GM18507 (cell line): ENCODE measurements at regions not wholly inside any gene's neighbourhood (a gene's known extent, or its start where the extent isn't known, plus 50 kb on each side); places are given as distances from the start of the nearest gene placed in this dataset.

ENCODE experiments used
- DNase-seq: peaks from one replicate; pipeline ENCODE4 v3.0.0; 2011; ENCODE audit warnings: low read depth; ENCODE audit not compliant: insufficient read length; ENCODE audit errors: extremely low spot score
- FAIRE-seq: peaks from 2 replicates; lab custom pipeline; 2011; peaks lifted over from hg19 to GRCh38; lab: Jason Lieb, UNC

DNA sequence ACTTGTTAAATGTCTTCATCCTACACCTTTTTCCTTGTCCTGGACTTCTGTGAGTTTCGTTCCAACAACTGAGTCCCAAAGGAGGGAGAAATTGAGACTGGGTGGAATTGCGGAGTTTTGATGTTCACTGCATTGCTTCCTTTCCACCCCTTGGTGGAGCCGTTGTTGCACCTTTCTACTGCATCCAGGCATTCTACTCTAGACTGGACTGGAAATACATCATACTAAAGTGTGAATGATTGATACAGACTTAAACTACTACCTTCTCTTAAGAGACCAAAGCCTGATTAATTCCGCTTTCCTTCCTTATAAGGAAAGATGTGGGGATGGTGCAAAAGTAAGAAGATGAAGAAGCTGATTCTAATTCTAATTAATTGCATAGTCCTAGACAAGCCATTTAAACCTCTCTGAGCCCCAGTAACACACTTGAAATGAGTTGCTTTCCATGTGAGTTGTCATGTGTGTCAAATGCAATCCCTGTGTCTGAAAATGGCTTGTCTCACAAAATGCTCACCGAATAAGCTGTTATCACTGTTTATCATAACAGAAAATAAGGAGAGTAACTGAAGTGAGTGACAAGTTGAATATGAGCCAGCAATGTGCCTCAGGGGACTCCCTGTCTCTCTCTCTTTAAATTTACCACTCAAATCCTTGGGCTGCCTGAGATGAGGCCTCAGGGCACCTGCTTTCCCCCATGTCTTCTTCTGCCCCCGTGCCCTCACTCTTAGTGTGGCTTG is 338.3 kb upstream of the CHD6 start:
- FAIRE-seq (no peak), DNase-seq (no peak)

DNA sequence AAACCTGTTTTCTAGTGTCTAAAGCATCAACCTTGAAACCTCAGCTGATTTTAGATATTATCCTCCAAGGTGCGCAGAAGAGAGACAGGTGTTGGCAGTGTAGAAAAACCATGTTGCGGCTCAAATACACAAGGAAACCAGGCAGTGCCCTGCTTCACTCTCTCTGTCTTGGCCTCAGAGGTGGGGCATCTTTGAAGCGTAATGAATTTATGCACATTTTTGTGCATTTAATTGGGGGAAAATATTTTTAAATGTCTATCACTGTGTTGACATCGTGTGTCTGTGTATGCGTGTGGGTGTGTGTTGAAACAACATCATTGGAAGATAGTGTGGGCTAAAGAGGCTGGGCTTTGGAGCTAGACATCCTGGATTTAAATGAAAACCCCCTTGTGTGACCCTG is 334.0 kb upstream of the CHD6 start:
- DNase-seq (no peak), FAIRE-seq (no peak)

GRCh38 chr20:41951615-41952014 is 333.4 kb upstream of the CHD6 start:
- no peak for FAIRE-seq
- DNase-seq, result no peak

GRCh38 chr20:41939659-41940058 is 321.5 kb upstream of the CHD6 start:
- FAIRE-seq, result no peak
- no peak for DNase-seq

DNA sequence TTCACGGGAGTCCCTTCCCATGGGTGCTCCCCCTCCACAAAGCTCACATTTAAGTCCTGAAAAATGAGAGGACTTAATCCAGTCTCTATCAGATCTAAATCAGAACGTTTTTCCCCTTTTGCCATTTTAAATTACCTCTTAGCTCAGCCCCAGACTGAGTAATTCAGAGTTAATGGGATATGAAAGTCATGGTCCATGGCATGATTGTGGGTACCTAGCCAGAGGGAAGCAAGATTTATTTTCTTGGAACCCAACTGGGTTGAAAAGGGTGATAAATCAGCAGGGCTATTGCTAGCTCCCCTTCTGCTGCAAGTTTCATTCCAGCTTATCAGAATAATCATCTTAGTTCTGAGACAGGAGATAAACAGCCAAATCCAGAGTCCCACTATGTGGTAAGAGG is 320.2 kb upstream of the CHD6 start:
- FAIRE-seq (no peak), DNase-seq (no peak)

DNA sequence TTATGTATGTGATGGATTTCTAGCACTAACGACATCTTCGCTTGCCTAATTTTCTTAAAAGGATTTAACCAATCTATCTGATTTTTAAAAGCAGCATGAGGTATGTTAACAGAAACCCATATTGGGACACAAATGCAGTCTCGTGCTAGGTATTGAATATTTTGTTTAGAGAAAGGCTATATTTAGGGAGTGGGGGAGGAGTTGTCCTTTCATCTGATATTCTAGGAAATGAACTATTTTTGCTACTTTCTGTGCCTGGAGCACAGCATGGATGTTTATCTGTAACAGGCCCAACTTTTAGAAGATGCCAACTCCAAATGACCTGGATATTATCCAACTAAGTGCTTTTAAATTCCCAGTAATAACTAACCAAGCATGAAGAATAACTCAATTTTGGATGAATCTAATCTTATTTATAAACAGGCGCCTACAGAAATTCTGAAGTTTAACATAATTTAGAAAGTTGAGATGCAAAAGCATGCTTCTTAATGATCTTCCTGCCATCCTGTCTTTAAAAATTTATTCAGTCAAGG is 317.1 kb upstream of the CHD6 start:
- DNase-seq (no peak), FAIRE-seq (no peak)

GRCh38 chr20:41932431-41932830 is 314.3 kb upstream of the CHD6 start:
- DNase-seq (no peak), FAIRE-seq (no peak)

DNA sequence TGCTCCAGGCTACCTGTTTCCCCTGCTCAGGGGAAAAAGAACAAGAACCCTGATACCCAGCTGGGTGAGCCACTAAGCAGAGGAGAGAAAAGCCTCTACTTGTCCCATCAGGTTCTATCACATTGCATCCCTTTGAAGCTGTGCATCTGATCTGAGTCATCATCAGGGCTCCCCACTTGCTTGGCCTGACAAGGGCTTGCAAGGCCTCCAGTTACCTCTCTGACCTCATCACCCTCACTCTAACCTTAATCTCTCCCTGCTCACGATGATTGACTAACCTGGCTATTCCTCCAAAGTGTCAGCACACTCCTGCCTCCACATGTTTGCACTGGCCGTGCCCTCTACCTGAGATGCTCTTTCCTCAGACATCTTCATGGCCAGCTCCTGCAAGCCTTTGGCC is 309.5 kb upstream of the CHD6 start:
- FAIRE-seq (no peak), DNase-seq (no peak)

DNA sequence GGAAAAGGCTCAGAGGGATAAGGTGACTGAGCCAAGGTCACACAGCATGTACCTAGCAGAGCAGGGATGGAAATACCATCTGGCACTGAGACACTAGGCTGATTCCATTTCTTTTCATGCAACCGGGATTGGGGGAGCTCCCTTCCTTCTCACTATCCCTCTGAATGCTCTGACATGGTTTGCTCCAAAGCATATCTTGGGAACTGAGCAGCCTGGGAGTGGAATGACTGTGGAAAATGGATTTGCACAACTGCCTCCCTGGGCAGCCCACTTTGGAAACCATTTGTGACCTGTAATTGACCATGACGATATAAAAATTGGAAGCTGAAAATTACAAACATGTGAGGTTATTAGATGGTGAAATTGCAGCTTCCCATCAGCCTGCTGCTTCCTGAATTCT is 309.0 kb upstream of the CHD6 start:
- FAIRE-seq, result no peak
- DNase-seq, result no peak

GRCh38 chr20:41925476-41925875 is 307.3 kb upstream of the CHD6 start:
- DNase-seq (no peak), FAIRE-seq (no peak)

DNA sequence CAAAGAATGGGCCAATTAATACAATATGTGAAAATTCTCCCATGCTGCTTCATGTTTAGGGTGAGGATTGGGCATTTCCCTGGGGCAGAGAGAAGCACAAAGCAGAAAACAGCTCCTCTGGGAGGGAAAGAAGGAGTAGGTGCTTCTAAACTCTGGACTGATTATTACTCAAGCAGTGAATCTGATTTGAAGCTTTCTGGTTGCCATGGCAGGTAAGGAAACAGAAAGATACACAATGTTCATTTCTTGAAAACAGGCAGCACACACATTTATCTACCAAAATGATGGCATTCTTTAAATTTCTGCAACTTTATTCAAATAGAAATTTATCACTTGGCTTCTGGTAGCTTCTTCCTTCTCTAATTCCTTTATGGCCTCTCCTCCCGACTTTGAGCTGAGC is 305.4 kb upstream of the CHD6 start:
- no peak for DNase-seq
- no peak for FAIRE-seq

DNA sequence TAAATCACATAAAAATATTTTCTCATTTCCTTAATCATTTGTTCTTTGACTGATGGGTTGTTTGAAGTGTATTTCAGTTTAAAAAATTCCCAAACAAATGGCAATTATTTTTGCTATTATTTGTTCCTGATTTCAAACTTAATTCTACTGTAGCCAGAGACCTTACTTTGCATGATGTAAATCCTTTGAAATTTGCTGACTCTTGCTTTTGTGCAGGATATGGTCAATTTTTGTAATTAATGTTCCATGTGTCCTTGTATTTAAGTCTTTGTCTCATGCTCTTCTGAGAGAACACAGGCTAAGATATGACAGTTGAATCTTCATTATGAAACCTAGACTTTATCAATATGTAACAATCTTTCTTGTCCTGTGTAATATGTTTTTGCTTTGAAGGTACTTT is 295.0 kb upstream of the CHD6 start:
- FAIRE-seq (no peak), DNase-seq (no peak)

GRCh38 chr20:41910558-41910957 is 292.4 kb upstream of the CHD6 start:
- DNase-seq (no peak), FAIRE-seq (no peak)

DNA sequence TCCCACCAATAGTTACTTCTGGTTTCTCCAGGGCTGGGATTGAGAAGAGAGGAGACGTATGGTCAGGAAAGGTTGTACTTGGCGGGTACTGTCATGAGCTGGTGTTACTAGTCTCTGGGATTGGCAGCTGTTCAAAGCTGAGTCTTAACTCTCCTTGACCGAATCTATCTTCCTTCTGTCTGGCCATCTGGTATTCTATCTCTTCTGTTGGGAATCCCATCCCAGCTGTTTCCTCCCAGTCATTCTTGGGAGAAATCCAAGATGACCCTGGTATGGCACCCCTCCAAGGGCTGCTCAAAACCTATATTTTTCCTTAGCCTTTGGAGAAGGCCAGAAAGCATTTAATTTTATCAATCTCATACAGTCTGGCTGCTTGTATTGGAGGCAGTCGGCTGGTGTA is 287.0 kb upstream of the CHD6 start:
- no peak for FAIRE-seq

DNA sequence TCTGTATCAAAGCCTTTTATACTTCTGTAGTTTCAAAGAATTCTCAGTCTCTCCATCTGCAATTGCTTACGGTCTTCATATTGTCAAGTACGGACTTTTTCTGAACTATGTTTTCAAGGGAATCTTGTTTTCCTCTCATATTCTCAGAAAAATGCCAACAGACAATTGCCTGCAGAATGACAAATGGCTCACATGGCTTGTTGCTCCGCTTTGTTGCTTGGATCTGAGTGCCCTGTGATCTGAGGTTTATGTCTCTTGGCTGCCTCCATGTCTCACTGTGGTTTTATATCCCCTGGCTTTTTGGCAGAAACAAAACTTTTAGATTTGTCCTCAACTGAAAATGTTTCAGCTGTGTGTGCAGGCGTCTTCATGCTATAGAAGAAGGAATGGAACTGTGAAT is 285.4 kb upstream of the CHD6 start:
- FAIRE-seq, result no peak
- no peak for DNase-seq

More for the DNA sequence above, 287.0 kb upstream of the CHD6 start:
- DNase-seq, result no peak

DNA sequence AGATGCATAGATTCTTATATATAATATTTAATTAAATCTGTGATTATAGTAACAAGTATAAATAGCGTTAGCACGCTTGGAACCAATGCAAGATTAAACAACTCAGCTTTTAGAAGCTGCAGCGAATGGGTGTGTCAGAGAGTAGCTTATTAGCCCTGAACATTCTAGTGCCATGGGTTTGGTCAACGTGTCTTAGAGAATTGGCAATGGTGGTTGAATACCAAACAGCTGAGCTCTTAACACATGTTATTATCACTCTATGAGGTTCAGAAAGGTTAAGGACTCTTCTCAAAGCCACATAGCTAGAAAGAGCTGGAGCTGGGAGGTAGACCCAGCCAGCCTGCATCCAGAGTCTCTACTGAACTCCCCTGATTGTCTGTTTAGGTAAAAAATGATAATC is 284.2 kb upstream of the CHD6 start:
- no peak for FAIRE-seq
- no peak for DNase-seq

- FAIRE-seq (no peak), DNase-seq (no peak)
Observed at GRCh38 chr20:41900201-41900691, 282.1 kb upstream of the CHD6 start.

DNA sequence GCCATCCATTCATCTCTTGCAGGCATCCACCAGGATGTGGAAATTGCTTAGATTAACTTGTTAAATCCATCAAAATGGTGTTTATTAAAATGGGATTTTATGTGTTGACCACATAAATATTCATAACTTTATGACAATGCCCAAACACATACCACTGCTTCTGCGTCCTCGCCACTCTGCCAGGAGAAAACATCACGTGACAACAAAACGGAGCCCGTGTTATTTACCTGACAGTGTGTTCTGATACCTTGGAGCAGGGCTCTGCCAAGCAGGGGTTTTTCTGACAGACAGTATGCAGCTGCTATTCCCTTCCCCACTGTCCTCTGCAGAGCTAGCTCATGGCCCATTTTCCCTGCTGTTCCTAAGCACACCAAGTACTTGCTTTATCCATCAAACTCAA is 279.5 kb upstream of the CHD6 start:
- DNase-seq (no peak), FAIRE-seq (no peak)

DNA sequence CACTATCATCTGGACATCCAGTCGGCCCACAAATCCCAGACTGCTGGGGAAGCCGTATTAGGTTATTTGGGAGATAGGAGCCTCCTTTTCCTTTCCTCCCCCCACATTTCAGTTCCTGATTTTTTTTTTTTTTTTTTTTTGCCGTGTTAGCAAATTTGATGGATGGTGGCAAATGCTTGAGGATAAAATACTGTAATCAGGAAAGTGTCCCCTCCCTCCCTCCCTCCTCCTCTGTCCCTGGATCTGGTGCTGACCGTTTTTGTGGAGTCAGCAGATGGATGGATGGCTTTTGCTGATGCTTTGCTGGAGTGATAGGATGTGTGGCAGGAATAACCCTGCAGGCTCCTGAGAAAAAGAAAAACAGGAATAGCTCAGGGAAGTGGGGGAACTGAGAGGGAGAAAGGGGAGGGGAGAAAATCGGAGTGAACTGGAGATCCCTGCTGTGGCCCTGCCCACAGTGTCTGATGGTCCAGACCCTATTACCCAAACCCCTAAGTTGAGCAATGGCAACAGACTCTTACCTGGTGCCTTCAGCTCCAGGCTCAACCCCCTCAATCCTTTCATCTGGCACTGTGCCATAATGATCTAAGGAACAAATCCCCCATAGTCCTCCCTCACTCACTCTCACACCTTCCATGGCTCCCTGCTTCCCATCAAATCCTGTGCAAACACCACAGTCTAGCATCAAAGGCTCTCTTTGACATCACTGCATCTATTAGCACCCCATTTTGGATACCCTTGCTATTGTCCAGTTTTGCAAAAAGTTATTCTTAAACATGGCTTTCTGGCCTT is 277.3 kb upstream of the CHD6 start:
- FAIRE-seq, result no peak

GRCh38 chr20:41894255-41894963 is 276.2 kb upstream of the CHD6 start:
- no peak for FAIRE-seq
- no peak for DNase-seq

More for the DNA sequence above, 277.3 kb upstream of the CHD6 start:
- no peak for DNase-seq
